K562 (cell line): ENCODE measurements at regions not wholly inside any gene's neighbourhood (a gene's known extent, or its start where the extent isn't known, plus 50 kb on each side); places are given as distances from the start of the nearest gene placed in this dataset.
"Not testable (repeated sequence)": the region's sequence is repeated elsewhere in the genome, so short reads cannot be mapped to it uniquely, and the experiment has no call there.

Source experiments
- ATAC-seq: fragments of 200-7000 bp; cut with Tn5 transposase; 3 replicates; pipeline ENCODE4 v1.9.1; 2020; ENCODE audit warnings: moderate library complexity
- BruUV-seq: library from RNA; stranded (reverse); fragments of 400-500 nt; replicated peaks from 2 replicates; lab custom pipeline; 2021; lab: Mats Ljungman, UMichigan
- CTCF ChIA-PET: fragments of 300-600 bp; formaldehyde crosslinking; extraction: SDS; loops from one replicate; lab custom pipeline; 2021; ENCODE audit warnings: low intra/inter-chr PET ratio; lab: Yijun Ruan, JAX
- POLR2A ChIA-PET: fragments of 300-600, 350-650 bp; sonication (Branson Sonifier 250); formaldehyde crosslinking; extraction: SDS; loops from one replicate; lab custom pipeline; 2021; ENCODE audit warnings: antibody characterized with exemption, inconsistent platforms; lab: Yijun Ruan, JAX
- DNase-seq, 4 experiments: peaks; one replicate each; pipeline versions ENCODE4 v3.0.0 to v3.0.0-alpha.2; 2011 to 2018; ENCODE audit warnings: low spot score in 3 of 4, mixed read lengths in 3 of 4; ENCODE audit errors: extremely low read depth in 1 of 4
- FAIRE-seq: peaks from 2 replicates; lab custom pipeline; 2011; peaks lifted over from hg19 to GRCh38; lab: Jason Lieb, UNC
- H2AFZ ChIP-seq: 2 replicates; pipeline ENCODE4 v1.6.0; 2011; ENCODE audit warnings: low read depth, low read length, control low read depth, inconsistent platforms
- H3K27ac ChIP-seq: fragments of 200-600 bp; 3 replicates; pipeline ENCODE4 v1.8.0; 2011; ENCODE audit warnings: low read depth, mild to moderate bottlenecking, control low read depth, inconsistent platforms, low read length, moderate library complexity, mixed read lengths; ENCODE audit errors: extremely low read depth
- H3K27me3 ChIP-seq, 2 experiments: fragments of 300-600 bp in 1 of 2; 2 replicates in 1 of 2; 3 replicates in 1 of 2; pipeline versions ENCODE4 v1.6.0 to v1.8.0; 2011; ENCODE audit warnings: inconsistent platforms in 2 of 2, low read length in 2 of 2, mild to moderate bottlenecking in 1 of 2, mixed read lengths in 1 of 2, moderate library complexity in 1 of 2; ENCODE audit not compliant: control insufficient read depth in 2 of 2, insufficient read depth in 2 of 2
- H3K36me3 ChIP-seq: fragments of 300-600 bp; 3 replicates; pipeline ENCODE4 v1.8.0; 2011; ENCODE audit warnings: mild to moderate bottlenecking, low read length, inconsistent platforms; ENCODE audit not compliant: control insufficient read depth, insufficient read depth
- H3K4me1 ChIP-seq, 2 experiments: fragments of 200-600 bp in 1 of 2; replicated peaks in 1 of 2; 2 replicates in 1 of 2; 3 replicates in 1 of 2; pipeline versions ENCODE4 v1.5.1 to v1.8.0; 2011; ENCODE audit warnings: inconsistent platforms in 2 of 2, low read length in 2 of 2, mild to moderate bottlenecking in 1 of 2, mixed read lengths in 1 of 2, moderate library complexity in 1 of 2; ENCODE audit not compliant: control insufficient read depth in 2 of 2, insufficient read depth in 2 of 2
- H3K4me2 ChIP-seq: 2 replicates; pipeline ENCODE4 v1.6.1; 2011; ENCODE audit warnings: low read length, control low read depth, inconsistent platforms, mixed read lengths; ENCODE audit not compliant: insufficient read depth
- H3K4me3 ChIP-seq: fragments of 200-600 bp; sonication (generic), shearing (Covaris generic); 2 replicates; pipeline ENCODE4 v1.5.1; 2016; ENCODE audit warnings: control low read depth, inconsistent platforms
- H3K79me2 ChIP-seq: fragments of 200-600 bp; 3 replicates; pipeline ENCODE4 v1.8.0; 2011; ENCODE audit warnings: low read length, inconsistent platforms; ENCODE audit not compliant: control insufficient read depth, insufficient read depth
- H3K9ac ChIP-seq, 2 experiments: 2 replicates each; pipeline versions ENCODE4 v1.6.0 to v1.6.1; 2011; ENCODE audit warnings: low read depth in 2 of 2, low read length in 2 of 2, control low read depth in 1 of 2, inconsistent platforms in 1 of 2, mild to moderate bottlenecking in 1 of 2, mixed read lengths in 1 of 2; ENCODE audit not compliant: insufficient read depth in 1 of 2
- H3K9me1 ChIP-seq: one replicate; pipeline ENCODE4 v1.6.0; 2011; ENCODE audit warnings: inconsistent platforms, mild to moderate bottlenecking, low read length, moderate library complexity; ENCODE audit not compliant: control insufficient read depth, insufficient read depth
- H3K9me3 ChIP-seq: replicated peaks from 2 replicates; pipeline ENCODE4 v1.5.1; 2011; ENCODE audit warnings: low read depth, low read length, inconsistent platforms; ENCODE audit not compliant: control insufficient read depth, insufficient read depth
- H4K20me1 ChIP-seq: replicated peaks from 2 replicates; pipeline ENCODE4 v1.6.1; 2011; ENCODE audit warnings: low read length, inconsistent platforms, mixed read lengths; ENCODE audit not compliant: control insufficient read depth, insufficient read depth
- RAD21 ChIP-seq, 2 experiments: fragments of 250-450 bp in 1 of 2; fragments of 450-650 bp in 1 of 2; sonication (Bioruptor Pico) in 1 of 2; formaldehyde crosslinking in 1 of 2; IDR thresholded peaks in 1 of 2; conservative IDR thresholded peaks in 1 of 2; 2 replicates each; pipeline versions ENCODE4 v1.4.0 to v1.8.0; 2020 to 2022; ENCODE audit warnings: mild to moderate bottlenecking in 2 of 2, moderate library complexity in 1 of 2
- WGBS: fragments of 100-300 bp; shearing (Covaris generic); methylation state at CpG from one replicate; pipeline ENCODE4 v1.1.6; 2016; ENCODE audit warnings: low coverage, mixed read lengths; ENCODE audit not compliant: insufficient coverage; ENCODE audit errors: missing lambda C conversion rate; 5-methylcytosine and 5-hydroxymethylcytosine counted together
- in situ Hi-C: fragments of 300-500 bp; cut with MboI; formaldehyde crosslinking; loops from 4 replicates; pipeline ENCODE4 v1.15.0; 2018; ENCODE audit warnings: inconsistent platforms, mixed read lengths
- intact Hi-C: fragments of 100-400 bp; cut with micrococcal nuclease; formaldehyde crosslinking; loops from 2 replicates; pipeline ENCODE4 v1.14.2; 2022
- TF ChIP-seq, protein P1 (sequence below), 2 experiments: IDR thresholded peaks; 2 replicates each; pipeline ENCODE4 v1.6.1; 2012; ENCODE audit warnings: improper control_type of control experiment in 2 of 2, low read depth in 2 of 2, low read length in 2 of 2, borderline replicate concordance in 1 of 2

DNA sequence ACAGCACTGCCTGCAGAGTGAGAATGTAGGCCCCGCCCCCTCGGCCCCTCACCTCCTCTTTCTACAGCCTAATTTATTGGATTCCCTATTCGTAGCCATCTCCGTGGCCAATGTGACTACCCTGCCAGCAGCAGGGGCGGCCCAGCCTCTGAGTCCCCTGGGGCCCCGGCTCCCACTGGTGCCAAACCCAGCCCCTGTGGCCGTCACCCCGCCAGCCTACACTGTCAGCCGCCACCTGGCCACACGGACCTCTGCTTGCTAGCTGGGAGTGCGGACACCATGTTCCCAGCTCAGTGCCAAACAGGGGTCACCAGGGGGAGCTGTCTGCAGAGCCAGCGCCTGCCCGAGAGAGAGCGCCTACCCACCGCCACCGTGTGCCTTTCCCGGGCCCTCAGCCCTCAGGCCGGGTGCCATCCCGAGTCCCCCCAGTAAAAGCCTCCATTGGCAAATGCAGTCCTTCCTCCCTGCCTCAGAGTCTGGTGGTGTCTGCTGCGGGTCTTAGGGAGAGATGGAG is 201.1 kb downstream of the CCT8L2 start (continued):
- TF ChIP-seq, protein P1, sequence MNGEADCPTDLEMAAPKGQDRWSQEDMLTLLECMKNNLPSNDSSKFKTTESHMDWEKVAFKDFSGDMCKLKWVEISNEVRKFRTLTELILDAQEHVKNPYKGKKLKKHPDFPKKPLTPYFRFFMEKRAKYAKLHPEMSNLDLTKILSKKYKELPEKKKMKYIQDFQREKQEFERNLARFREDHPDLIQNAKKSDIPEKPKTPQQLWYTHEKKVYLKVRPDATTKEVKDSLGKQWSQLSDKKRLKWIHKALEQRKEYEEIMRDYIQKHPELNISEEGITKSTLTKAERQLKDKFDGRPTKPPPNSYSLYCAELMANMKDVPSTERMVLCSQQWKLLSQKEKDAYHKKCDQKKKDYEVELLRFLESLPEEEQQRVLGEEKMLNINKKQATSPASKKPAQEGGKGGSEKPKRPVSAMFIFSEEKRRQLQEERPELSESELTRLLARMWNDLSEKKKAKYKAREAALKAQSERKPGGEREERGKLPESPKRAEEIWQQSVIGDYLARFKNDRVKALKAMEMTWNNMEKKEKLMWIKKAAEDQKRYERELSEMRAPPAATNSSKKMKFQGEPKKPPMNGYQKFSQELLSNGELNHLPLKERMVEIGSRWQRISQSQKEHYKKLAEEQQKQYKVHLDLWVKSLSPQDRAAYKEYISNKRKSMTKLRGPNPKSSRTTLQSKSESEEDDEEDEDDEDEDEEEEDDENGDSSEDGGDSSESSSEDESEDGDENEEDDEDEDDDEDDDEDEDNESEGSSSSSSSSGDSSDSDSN (IDR thresholded peaks at IDR 0.05; ENCODE audit: borderline replicate concordance in 1 of 2, low read depth in 2 of 2, low read length in 2 of 2): 0 out of 4 replicates have a peak, but pooled peaks have one; percentile 30 to 40
- peak; percentile 31 to 63; a peak in 3 of 4 replicates for TF ChIP-seq RAD21 (CRISPR knock-in tag; conservative IDR thresholded peaks at IDR 0.05 in 1 of 2, IDR thresholded peaks at IDR 0.05 in 1 of 2)

DNA sequence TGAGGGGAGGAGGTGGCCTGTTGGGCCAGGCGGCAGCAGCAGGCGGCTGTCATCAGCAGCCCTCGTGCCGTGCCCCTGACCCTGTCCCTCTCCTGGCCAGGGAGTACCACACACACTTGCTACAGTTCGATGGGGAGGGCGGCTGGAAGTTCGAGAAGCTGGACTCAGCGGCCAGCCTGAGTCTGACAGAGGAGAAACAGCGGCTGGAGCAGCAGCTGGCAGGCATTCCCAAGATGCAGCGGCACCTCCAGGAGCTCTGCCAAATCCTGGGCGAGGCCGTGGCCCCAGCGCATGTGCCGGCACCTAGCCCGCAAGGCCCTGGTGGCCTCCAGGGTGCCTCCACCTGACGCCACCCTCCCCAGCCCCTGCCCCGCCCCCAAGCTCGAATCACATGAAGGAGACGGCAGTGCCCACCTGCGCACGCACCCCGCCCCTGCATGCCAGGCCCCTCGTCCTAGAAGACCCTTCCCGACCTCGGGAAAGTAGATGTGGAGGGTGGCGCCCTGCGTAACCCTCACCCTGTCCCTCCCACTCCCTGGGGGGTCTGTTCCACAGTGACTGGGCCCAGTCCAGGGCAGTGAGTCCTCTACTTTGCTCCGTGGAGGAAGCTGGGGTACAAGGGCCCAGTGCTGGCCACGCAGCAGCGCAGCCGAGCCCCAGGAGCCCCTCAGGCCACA is 201.9 kb downstream of the CCT8L2 start:
- DNase-seq, ATAC-seq, intact Hi-C loops, H3K9me1 ChIP-seq, H3K9me3 ChIP-seq, BruUV-seq, in situ Hi-C loops, H3K36me3 ChIP-seq, H4K20me1 ChIP-seq, H3K79me2 ChIP-seq, H3K4me3 ChIP-seq, H3K4me2 ChIP-seq, FAIRE-seq, H3K27ac ChIP-seq, H3K9ac ChIP-seq, CTCF ChIA-PET, POLR2A ChIA-PET, H2AFZ ChIP-seq: not testable (repeated sequence)
- H3K4me1 ChIP-seq: peaks cover 0 to 13% of the 10 kb centered on the region in 2 experiments; a peak in 2 of 5 replicates
- H3K27me3 ChIP-seq: peaks cover 8 to 28% of the 10 kb centered on the region in 2 experiments; a peak in 4 of 5 replicates
- WGBS: under 1% methylated on average over 28 of the region's 31 CpGs

DNA sequence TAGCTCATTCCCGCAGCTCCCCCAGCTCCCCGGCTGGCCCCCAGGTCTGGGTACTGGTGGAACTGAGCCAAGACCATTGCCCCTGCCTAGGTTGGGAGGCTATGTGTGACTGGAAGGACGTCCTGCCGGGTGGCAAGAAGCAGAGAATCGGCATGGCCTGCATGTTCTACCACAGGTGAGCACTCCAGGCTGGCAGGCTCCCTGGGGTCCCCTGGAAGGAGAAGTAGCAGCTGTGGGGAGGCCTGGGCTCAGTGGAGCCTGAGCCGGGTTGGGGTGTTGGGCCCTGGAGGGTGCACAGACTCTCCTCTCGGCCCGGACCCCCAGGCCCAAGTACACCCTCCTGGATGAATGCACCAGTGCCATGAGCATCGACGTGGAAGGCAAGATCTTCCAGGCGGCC is 202.6 kb downstream of the CCT8L2 start:
- peaks cover 0 to 13% of the 10 kb centered on the region in 2 experiments; a peak in 2 of 5 replicates for H3K4me1 ChIP-seq
- H3K36me3 ChIP-seq, CTCF ChIA-PET, in situ Hi-C loops, H3K9me3 ChIP-seq, POLR2A ChIA-PET, H2AFZ ChIP-seq, H3K9me1 ChIP-seq, H3K9ac ChIP-seq, DNase-seq, H3K4me2 ChIP-seq, H4K20me1 ChIP-seq, H3K79me2 ChIP-seq, intact Hi-C loops, H3K4me3 ChIP-seq, FAIRE-seq, ATAC-seq, H3K27ac ChIP-seq, BruUV-seq: not testable (repeated sequence)
- under 1% methylated on average over 11 of the region's 11 CpGs for WGBS
- peaks cover 8 to 28% of the 10 kb centered on the region in 2 experiments; a peak in 4 of 5 replicates for H3K27me3 ChIP-seq
